ENCODE measurements at regions not wholly inside any gene's neighbourhood (a gene's known extent, or its start where the extent isn't known, plus 50 kb on each side); places are given as distances from the start of the nearest gene placed in this dataset.

DNA sequence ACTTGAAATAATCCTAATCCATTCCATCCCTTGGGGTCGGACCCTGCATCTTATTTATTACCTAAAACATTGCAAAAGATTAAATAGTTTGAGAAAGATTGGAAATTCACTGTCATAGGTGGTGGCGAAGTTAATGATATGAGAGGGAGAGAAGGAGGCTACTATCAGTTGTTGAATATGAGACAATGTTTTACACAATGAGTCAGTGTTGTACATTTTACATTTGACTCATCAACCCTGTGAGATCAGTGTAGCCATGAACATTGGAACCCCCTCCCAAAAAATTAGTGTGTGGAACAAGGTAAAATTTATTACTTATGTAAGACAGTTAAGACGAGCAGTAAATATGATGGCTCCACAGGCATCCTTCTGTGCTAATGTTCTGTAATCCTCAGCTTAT, 384.3 kb downstream of the MCTP2 start:
- TF ChIP-seq CTCF (IDR thresholded peaks at IDR 0.05): no peak
- no peak for TF ChIP-seq POLR2A (IDR thresholded peaks at IDR 0.05)

Data from body of pancreas (tissue), 4 donors.